Ovary (tissue), 7 donors: ENCODE measurements at regions not wholly inside any gene's neighbourhood (a gene's known extent, or its start where the extent isn't known, plus 50 kb on each side); places are given as distances from the start of the nearest gene placed in this dataset.
"Not testable (repeated sequence)": the region's sequence is repeated elsewhere in the genome, so short reads cannot be mapped to it uniquely, and the experiment has no call there.

Experiments
- DNase-seq, 5 donors: peaks; one replicate each; pipeline ENCODE4 v3.0.0-alpha.2; 2019 to 2020
- H3K27ac ChIP-seq, 2 donors: fragments of 200-600 bp; one replicate each; pipeline versions ENCODE4 v1.5.1 to v1.8.0; 2019 to 2022
- H3K27me3 ChIP-seq: fragments of 200-600 bp; one replicate; pipeline ENCODE4 v1.8.0; 2022
- H3K36me3 ChIP-seq: fragments of 200-600 bp; sonication (generic); one replicate; pipeline ENCODE4 v1.5.1; 2019
- H3K4me1 ChIP-seq: one replicate; pipeline ENCODE4 v1.8.1; 2013; ENCODE audit warnings: mild to moderate bottlenecking, moderate library complexity; ENCODE audit not compliant: insufficient read depth
- H3K4me3 ChIP-seq: fragments of 200-600 bp; sonication (generic); one replicate; pipeline ENCODE4 v1.5.1; 2017
- H3K9me3 ChIP-seq, 2 donors: fragments of 200-600 bp in 1 of 2; sonication (generic) in 1 of 2; one replicate each; pipeline versions ENCODE4 v1.5.1 to v1.8.1; 2013 to 2019; ENCODE audit warnings: mild to moderate bottlenecking in 1 of 2, moderate library complexity in 1 of 2
- CTCF ChIP-seq, 3 donors: fragments of 450-650 bp in 2 of 3; fragments of 200-600 bp in 1 of 3; IDR thresholded peaks; one replicate each; pipeline versions ENCODE4 v1.5.1 to v1.8.0; 2016 to 2022; ENCODE audit warnings: antibody characterized with exemption in 3 of 3, mild to moderate bottlenecking in 1 of 3
- EP300 ChIP-seq: sonication (generic); formaldehyde crosslinking; IDR thresholded peaks from one replicate; pipeline ENCODE4 v1.6.1; 2017; ENCODE audit warnings: antibody characterized with exemption
- POLR2A ChIP-seq: fragments of 450-650 bp; IDR thresholded peaks from one replicate; pipeline ENCODE4 v1.6.1; 2017; ENCODE audit warnings: antibody characterized with exemption, mild to moderate bottlenecking, moderate library complexity
- WGBS, 3 donors: extraction: QIAGEN DNeasy Blood & Tissue Kit in 1 of 3; methylation state at CpG; one replicate each; pipeline versions ENCODE4 v1.1.5 to v1.1.7; 2013 to 2017; 5-methylcytosine and 5-hydroxymethylcytosine counted together
- intact Hi-C, 4 donors: fragments of 100-400 bp; cut with DNase I; formaldehyde crosslinking; loops; one replicate each; pipeline versions ENCODE4 v1.11.0 to v1.15.1; 2022 to 2023
- donor health status: DM: no; HTN: no; CAD: no; lungs with moderate emphysema.
- donor health status: DM: no; HTN: no; CAD: no.
- donor health status: Bipolar disorder and iron deficiency.
- donor health status: DM: no; HTN: no; CAD: no.
- donor health status: DM: yes; HTN: yes; CAD: no.

GRCh38 chr4:28007693-28008092, 1147.1 kb downstream of the STIM2 start:
- TF ChIP-seq CTCF (IDR thresholded peaks at IDR 0.05) (no peak), POLR2A (no peak), EP300 (no peak)
- Histone ChIP-seq H3K4me1 (no peaks in the 10 kb centered on the region), H3K9me3 (no peaks in the 10 kb centered on the region), H3K36me3 (no peaks in the 10 kb centered on the region), H3K27ac (no peak overlapping the region), H3K4me3 (no peak overlapping the region), H3K27me3 (no peaks in the 10 kb centered on the region)
- WGBS, 3 donors, result 75 to 78% (median 76%) methylated on average over 4 of the region's 4 CpGs
- DNase-seq, result no peak
- intact Hi-C loops, result no loop called here

GRCh38 chr4:28009541-28009940, 1148.9 kb downstream of the STIM2 start:
- Histone ChIP-seq H3K27ac (no peak overlapping the region), H3K4me1 (no peaks in the 10 kb centered on the region), H3K4me3 (no peak overlapping the region), H3K36me3 (no peaks in the 10 kb centered on the region), H3K9me3 (no peaks in the 10 kb centered on the region), H3K27me3 (no peaks in the 10 kb centered on the region)
- WGBS, 3 donors, result 45 to 54% (median 48%) methylated on average over 2 of the region's 2 CpGs
- TF ChIP-seq CTCF (IDR thresholded peaks at IDR 0.05), result no peak
- no peak for TF ChIP-seq EP300
- no peak for TF ChIP-seq POLR2A
- intact Hi-C loops, result no loop called here
- no peak for DNase-seq

- no peak for DNase-seq
- H3K4me1 ChIP-seq, result no peaks in the 10 kb centered on the region
- H3K36me3 ChIP-seq, result no peaks in the 10 kb centered on the region
- intact Hi-C loops, result loop anchor here in 1 of 4 donors (10.0 kb wide), 1 partner anchor 66 kb away; no protein-coding TSS in a partner anchor
- H3K27ac ChIP-seq, result no peak overlapping the region
- no peak overlapping the region for H3K4me3 ChIP-seq
- TF ChIP-seq CTCF (IDR thresholded peaks at IDR 0.05) (no peak), EP300 (no peak), POLR2A (no peak)
- H3K9me3 ChIP-seq, result no peaks in the 10 kb centered on the region
- WGBS, 3 donors, result 87 to 90% (median 89%) methylated on average over 6 of the region's 6 CpGs
- no peaks in the 10 kb centered on the region for H3K27me3 ChIP-seq
Observed at GRCh38 chr4:28010577-28011240, 1150.1 kb downstream of the STIM2 start.

- DNase-seq, result no peak
Observed at GRCh38 chr4:28014469-28014868, 1153.8 kb downstream of the STIM2 start.

GRCh38 chr4:28015996-28016395, 1155.4 kb downstream of the STIM2 start:
- no peaks in the 10 kb centered on the region for H3K4me1 ChIP-seq
- H3K9me3 ChIP-seq, result no peaks in the 10 kb centered on the region
- intact Hi-C loops, result loop anchor here in 1 of 4 donors (10.0 kb wide), 1 partner anchor 71 kb away; no protein-coding TSS in a partner anchor
- no peak overlapping the region for H3K27ac ChIP-seq
- TF ChIP-seq EP300 (no peak), POLR2A (no peak), CTCF (IDR thresholded peaks at IDR 0.05) (no peak)
- no peaks in the 10 kb centered on the region for H3K27me3 ChIP-seq
- DNase-seq, result no peak
- H3K4me3 ChIP-seq, result no peak overlapping the region
- WGBS, 3 donors, result 46 to 74% (median 47%) methylated on average over 2 of the region's 2 CpGs
- no peaks in the 10 kb centered on the region for H3K36me3 ChIP-seq

More at GRCh38 chr4:28014469-28014868, 1153.8 kb downstream of the STIM2 start:
- Histone ChIP-seq H3K9me3 (no peaks in the 10 kb centered on the region), H3K36me3 (no peaks in the 10 kb centered on the region), H3K27ac (no peak overlapping the region), H3K4me1 (no peaks in the 10 kb centered on the region), H3K4me3 (no peak overlapping the region), H3K27me3 (no peaks in the 10 kb centered on the region)
- no peak for TF ChIP-seq POLR2A
- intact Hi-C loops, result loop anchor here in 1 of 4 donors (10.0 kb wide), 1 partner anchor 70 kb away; no protein-coding TSS in a partner anchor
- 93 to 100% (median 95%) methylated on average over 4 of the region's 4 CpGs for WGBS, 3 donors

GRCh38 chr4:28038253-28038652, 1177.6 kb downstream of the STIM2 start:
- WGBS, 3 donors, result 36 to 61% (median 53%) methylated on average over 6 of the region's 6 CpGs
- intact Hi-C loops, H3K36me3 ChIP-seq, H3K27ac ChIP-seq, H3K4me3 ChIP-seq, H3K9me3 ChIP-seq, DNase-seq, H3K4me1 ChIP-seq, H3K27me3 ChIP-seq: not testable (repeated sequence)
